NCI-H128 (cell line): ENCODE measurements at regions not wholly inside any gene's neighbourhood (a gene's known extent, or its start where the extent isn't known, plus 50 kb on each side); places are given as distances from the start of the nearest gene placed in this dataset.

ENCODE experiments used
- DNase-seq: peaks from one replicate; lab custom pipeline; 2025; ENCODE audit not compliant: unreplicated experiment; lab: John Stamatoyannopoulos, UW

DNA sequence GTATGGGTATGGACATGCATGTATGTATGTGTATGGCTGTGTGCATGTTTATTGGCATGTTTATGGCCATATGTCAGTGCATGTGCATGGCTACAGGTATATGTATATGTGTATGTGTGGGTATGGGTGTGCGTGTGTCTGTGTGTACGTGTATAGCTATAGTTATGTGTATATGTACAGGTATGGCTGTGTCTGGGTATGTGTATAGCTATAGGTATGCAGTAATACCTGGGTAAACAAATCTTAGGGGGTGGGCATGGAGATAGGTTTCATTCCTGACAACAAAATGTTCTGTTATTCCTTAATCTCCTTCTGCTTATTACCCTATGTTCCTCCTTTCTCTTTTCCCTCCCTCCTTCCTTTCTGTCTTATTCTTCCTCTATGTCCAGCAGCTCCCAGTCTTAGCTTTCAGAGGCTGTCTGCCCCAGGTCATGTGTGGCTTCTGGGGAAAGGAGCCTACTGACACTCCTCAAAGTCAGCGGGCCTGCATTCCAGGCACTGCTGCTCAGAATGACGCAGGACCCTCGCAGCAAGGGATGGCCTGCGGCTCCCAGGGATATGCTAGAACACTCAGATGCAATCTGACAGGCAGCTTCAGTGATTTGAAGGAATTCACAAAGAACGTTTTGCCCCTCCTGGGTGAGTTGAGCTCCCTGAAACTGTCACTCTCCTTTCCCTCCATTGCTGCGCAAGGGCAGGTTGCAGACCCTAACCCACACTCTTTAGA is 139.3 kb upstream of the PHACTR1 start:
- DNase-seq = no peak

DNA sequence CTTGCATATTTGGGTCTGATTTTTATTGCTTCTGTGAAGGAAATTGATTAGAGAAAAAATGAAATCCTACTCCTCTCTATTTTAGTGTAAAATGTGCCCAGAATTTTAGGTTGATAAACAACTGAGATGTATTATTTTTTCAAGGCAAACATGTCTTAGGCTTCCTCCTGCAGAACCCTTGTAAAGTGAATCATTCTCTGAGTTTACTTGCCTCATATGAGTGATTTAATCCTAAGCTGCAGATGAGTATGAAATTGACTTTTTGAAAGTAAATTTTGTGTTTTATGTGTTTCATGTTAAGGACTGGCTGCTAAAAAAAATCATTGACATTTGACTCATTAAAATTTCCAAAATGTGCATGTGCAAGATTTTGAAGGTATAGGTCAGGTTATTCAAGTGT is 138.5 kb upstream of the PHACTR1 start:
- DNase-seq = no peak

DNA sequence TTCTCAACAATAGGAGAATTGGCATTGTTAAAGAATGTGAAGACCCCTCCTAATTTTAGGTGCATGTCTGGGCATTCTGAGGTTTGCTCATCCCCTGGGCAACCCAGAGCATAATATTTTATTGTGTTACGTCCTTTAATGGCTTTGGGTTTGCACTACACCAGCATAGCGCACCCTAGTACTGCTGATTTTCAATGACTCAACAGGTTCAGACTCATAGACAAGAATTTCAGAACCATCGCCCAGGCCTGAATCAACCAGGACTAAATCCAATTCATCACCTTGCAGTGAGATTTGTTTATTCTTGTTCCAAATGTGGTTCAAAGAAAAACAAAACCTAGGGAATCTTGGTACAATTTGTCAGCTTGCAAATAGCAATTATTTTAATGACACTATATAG is 137.8 kb upstream of the PHACTR1 start:
- no peak for DNase-seq

DNA sequence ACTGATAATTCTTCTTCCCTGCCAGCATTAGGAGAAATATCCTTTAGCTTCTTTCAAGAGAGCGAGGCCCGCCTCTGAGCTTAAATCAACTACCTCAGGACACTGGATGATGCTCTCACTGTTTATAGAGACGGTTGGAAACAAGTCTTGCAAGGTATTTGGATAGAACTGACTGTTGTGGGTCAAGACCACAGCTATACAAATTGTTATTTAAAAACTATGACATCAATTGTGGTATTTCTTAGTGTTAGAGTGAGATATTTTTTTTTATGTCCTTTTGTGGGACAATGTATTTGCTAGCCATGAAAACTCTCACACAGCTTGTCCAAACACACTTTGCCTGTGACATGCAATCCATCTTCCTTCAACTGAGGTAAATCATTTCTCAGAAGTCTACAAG is 136.3 kb upstream of the PHACTR1 start:
- DNase-seq = no peak

DNA sequence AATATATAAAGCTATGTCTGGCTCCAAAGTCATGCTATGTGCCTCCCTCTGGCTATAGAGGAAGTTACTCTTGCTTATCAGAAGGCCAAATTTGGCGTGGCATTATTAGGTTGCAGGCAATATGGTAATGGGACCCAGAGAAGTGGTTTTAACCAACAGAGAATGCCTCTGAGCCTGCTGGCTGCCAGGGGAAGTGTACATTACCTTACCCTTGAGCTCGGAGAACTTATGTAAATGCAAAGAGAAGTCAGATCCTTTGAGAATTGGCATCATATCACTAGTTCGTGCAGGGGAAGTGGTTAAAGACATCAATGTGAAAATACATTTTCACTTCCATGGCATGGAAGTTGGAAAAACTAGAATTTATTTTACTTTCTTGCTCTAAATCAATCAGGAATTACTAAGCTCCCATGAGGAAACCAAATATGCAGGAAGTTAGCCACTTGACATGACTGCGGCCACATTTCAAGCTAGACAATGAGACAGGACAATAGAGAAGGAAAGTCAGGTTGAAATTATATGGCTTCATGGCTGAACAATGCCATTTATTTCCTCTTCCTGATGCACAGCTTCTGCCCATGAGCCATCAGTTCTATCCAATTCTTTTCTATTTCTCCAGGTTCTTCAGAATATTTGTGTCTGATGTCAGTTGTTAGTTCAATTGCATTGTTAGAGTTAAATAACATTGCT is 134.0 kb upstream of the PHACTR1 start:
- no peak for DNase-seq

DNA sequence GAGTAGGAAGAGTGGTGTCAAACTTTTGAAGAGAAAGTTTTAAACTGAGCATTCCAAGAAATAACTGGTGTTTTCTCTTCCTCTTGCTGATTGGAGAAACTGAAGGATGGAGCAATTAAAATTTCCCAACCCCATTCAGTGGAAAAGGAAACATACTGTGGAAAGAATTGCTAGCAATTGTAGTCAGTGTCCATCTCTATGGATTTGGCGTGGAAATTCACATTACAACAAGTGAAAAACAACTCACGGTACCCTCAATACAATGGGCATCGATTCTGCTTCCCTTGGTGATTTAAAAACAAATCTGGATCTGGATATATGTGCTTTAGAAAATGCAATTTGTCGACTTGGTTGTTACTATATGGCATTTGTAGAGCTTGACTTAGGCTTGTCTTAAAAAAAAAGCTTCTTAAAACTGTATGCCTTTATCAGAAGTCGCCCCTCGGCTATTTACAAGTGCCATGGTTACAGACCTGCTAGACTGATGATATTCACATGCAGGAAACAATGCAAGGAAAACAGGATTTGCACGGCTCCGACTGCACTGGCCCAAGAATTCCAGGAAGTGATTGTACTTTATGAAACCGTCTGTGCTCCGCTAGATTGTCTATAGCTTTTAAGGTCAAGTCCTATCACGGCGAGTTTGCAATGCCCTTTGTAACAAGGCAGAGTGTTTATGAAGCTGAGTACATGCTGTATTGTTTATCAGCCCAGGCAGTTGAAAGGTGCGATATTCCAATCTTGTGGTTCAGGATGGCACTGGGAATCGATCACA is 131.7 kb upstream of the PHACTR1 start:
- DNase-seq = no peak

DNA sequence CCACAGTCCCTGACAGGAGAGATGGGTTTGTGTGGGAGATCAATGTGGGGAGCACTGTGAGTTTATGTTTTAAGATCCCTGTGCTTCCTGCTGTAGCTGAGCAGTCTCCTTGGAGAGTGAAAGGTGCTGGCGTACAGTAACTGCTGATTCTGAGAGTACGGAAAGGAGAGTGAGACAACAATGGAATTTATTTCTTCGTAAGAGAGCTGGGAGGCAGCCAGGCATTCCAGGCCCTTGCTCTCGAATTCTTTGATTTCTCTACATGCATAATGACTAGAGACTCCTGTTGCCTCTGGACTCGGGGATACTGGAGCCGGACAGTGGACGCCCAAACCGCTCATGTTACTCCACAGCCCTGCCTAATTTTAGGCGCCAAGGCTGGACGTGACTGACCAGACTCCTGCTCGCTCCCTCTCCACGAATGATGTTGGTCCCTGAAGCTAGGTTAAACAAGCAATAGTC is 131.0 kb upstream of the PHACTR1 start:
- no peak for DNase-seq

DNA sequence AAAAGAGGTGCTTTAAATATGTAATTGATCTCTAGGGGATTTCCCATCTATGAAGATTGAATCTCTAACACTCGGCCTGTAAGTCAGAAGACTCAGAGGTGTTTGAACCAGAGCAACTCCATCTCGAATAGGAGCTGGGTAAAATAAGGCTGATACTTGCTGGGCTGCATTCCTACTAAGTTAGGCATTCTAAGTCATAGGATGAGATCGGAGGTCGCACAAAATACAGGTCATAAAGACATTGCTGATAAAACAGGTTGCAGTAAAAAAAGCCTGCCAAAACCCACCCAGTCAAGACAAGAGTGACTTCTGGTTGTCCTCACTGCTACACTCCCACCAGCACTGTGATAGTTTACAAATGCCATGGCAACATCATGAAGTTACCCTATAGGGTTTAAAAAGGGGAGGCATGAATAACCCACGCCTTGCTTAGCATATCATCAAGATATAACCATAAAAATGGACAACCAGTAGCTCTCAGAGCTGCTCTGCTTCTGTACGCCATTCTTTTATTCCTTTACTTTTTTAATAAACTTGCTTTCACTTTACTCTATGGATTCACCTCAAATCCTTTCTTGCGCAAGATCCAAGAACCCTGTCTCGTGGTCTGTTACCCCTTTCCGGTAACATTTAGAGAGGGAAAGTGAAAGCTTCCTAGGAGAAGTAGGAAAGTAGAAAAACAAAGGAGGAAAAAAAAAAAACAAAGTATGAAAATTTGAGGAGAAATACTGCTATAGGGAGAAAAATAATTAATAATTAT is 129.7 kb upstream of the PHACTR1 start:
- no peak for DNase-seq

DNA sequence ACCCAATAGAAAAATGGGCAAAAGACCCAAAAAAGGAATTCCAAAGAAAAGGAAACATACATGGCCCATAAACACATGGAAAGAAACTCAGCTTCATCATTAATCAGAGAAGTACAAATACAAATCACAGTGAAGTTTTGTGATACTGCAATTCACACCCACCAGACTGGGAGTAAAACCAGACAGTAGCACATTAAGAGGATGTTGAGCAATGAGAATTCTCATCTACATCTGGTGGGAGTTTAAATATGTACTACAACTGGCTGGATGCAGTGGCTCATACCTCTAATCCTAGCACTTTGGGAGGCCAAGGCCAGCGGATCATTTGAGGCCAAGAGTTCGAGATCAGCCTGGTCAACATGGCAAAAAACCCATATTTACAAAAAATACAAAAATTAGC is 125.7 kb upstream of the PHACTR1 start:
- DNase-seq = no peak

DNA sequence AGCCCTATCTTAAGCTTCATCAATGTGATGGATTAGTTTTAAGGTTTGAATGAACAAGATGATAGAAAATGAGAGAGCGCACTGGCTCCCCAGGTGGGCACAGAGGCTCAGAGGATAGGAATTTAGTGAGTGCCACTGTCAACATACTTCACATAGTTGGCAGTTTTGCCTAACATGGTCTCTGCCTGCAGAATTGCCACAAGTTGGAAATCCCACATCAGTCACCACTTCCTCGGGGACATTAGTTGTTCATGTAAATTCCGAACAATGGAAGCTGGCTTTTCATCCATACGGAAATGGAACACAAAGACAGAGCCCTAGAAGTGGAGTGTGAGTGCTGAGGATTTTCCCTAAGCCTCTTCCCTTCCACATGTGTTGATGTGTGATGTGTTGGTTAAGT is 123.9 kb upstream of the PHACTR1 start:
- DNase-seq = no peak

DNA sequence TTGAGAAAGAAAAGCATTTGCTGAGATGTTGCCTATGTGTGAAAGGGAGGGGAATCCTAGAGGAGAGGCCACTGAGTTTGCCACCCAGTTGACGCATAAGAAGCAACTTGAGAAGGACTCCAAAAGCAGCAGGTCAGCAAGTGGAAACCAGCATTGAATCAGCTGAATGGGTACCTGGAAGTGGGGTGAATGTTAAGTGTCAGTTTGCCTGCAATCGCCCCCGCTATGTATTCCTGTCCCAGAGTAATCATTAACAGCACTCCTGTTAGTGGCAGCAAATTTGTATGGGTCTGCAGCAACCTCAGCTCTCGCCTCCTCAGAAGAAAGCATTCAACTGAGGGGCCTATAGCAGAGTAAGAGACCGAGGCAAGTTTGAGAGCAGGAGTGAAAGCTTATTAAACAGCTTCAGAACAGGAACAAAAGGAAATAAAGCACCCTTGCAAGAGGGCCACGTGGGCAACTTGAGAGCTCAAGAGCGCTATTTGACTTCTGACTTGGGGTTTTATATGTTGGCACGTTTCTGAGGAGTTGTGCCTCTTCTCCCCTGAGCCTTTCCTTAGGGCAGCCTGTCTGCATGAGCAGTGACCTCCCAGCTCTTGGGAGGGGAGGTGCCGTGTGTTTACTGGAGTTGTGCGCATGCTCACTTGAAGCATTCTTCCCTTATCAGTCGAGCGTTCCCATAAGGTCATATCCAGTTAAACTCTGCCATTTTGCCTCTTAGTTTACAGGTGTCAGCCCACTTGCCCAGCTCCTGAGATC is 122.6 kb upstream of the PHACTR1 start:
- no peak for DNase-seq

DNA sequence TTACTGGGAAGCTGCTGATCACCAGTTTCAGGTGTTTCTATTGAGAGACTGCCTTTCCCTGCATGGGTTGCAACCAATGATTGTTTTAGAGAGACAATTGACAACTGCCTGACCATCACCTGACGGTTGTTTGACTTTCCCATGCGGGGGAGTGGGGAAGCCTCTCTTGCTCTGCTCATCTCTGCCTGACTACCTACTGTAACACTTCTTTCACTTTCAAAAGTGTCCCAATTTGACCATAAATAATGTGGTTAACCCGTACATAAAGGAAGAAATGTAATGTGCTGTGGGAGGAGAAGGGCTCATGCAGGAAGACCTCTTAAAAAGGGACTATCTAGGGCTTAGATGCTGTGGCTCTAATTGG is 122.1 kb upstream of the PHACTR1 start:
- no peak for DNase-seq

DNA sequence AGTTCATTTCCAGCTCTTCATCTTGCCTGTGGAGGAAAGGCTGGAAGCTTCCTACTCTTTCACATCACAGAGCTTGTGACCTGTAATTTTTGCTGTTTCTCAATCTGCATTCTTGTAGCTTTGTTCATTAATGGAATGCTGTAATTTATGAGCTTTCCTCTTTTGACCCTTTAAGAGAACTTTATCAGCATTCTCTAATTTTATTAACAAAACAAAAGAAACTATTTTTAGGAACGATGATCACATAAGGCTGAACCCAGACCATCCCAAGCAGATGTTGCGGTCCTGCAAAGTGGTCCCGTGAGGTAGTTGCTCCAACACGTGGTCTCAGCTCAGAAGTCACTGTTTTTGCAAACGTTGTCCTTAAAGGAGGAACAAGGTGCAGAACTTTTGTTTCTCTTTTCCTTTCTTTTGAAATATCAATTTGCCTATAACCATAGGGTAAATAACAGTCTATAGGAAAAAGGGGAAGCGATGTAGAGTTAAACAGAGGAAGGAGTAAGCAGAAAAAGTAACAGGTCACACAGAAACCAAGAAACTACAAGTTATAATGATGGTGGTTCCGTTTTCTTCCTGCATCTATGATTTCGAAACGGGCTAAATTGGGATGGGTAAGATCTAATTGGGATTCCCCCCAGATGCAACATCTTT is 121.3 kb upstream of the PHACTR1 start:
- no peak for DNase-seq

DNA sequence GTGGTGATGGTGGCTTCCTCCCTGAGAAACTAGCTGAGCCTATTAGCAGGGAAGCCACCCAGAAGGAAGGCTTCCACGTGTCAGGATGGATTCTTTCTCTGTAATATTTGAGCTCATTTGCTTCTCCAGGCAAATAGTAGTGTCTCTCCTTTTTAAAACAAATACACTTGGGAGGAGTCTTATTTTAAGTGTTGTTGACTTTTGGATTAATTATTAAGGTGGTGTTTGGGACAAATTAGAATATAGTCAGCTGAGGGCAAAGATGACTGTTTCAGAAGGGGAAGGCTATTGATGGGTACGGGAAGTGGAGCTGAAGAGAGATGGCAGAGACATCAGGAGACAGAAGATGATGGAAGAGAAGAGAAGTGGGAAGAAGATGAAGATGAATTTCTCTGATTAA is 119.8 kb upstream of the PHACTR1 start:
- DNase-seq = no peak

DNA sequence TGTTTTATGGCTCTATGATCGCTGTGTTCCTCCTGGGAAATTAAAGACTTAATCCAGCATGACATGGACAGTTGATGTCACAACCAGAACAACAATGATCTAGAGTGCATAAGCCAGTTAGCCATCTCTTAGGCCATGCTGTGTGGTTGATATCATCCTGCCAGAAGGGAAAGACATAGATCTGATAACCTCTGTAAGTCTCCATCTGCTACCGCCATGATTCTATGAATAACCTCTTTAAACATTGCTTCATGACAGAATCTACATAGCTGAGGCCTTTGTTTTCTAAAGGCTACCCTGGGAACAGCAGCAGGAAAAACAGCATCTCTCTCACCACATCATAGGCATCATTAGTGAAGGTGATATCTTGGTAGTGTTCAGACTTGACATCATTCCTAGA is 117.6 kb upstream of the PHACTR1 start:
- no peak for DNase-seq

DNA sequence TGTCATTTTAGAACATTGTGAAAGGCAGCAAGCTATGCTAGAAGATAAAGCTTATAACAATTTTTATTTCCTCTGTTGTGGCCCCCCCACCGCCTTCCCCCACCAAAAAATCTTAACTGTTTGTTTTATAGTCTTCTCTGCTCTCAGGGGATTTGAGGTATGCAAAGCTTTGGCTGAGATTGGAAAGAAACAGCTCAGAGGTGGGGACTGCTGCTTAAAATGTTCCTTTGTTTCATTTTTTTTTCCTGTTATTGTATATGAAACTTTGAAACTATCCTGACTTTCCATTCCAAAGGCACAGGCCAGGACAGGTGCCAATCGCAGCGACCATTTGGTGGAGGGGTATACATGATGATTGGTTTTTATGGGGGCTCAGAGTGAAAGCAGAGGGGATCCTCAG is 114.7 kb upstream of the PHACTR1 start:
- no peak for DNase-seq

DNA sequence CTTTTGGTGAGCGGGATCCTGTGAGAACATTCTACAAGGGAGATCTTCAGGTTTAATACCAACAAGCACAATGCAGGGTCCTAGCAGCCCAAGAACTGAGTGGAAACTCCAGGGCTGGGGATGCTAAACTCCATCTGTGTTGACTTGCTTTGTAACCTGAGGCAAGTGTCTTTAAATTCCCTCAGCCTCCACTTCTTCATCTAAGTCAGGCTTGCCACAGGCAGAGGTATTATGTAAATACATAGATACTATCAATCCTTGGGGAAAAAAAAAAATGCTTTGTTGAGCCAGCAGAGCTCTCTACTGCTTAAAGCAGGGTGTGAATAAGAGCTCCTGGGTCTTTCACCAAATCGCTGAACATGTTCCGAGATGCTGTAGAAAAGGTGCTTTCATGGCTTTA is 114.2 kb upstream of the PHACTR1 start:
- DNase-seq = no peak

DNA sequence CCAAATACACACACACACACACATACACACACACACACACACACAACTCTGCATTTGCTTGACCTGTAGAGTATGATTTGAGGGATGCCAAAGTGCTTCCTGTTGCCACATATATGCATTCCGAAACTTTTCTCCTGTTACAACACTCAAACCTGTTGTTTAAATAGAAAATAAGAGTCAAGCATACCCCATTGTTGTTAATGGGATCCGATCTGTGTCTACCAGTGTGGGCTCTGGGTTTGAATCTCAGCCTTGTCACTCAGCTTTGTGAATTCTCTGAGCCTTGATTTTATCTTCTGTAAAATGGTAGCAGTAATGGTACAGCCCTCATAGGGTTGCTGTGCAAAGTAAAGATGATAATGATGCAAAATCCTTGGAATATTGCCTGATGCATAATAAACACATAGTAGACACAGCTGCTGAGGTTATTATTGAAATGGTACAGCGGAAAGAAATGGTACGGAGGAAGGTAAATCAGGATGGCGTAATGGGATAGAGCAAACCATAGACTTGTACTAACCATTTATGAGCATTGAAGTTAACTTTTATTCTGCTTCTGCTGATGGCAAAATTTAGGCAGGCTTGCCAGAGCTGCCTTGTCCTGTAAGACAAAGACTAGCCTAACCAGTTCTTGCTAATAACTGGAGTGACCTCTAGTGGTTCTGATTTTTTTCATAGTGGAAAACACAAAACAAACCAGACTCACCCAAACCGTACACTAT is 113.5 kb upstream of the PHACTR1 start:
- DNase-seq = no peak

DNA sequence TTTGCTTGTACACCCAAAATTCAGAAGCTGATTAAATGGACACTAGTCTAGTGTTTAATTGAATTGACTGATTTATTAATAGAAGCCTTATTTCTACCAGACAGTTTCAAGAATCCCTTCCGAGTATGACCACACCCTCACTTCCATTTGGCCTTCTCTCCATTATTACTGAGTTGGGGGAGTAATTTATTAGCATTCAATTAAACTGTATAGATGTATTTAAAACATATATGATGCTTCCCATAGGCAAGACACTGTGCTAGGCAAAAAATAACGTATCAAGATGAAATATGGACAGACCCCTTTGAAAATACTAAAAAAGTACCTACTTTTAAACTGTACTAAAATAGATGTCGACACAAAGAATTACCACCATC is 112.9 kb upstream of the PHACTR1 start:
- DNase-seq = no peak
